Embryonic facial prominence (tissue), 1 donor: ENCODE measurements at regions not wholly inside any gene's neighbourhood (a gene's known extent, or its start where the extent isn't known, plus 50 kb on each side); places are given as distances from the start of the nearest gene placed in this dataset.
A peak's percentile ranks its signal among the peaks of the same experiment; 100 is the strongest.

Experiments
- DNase-seq: peaks from one replicate; pipeline ENCODE4 v3.0.0-alpha.2; 2016; ENCODE audit errors: extremely low spot score

DNA sequence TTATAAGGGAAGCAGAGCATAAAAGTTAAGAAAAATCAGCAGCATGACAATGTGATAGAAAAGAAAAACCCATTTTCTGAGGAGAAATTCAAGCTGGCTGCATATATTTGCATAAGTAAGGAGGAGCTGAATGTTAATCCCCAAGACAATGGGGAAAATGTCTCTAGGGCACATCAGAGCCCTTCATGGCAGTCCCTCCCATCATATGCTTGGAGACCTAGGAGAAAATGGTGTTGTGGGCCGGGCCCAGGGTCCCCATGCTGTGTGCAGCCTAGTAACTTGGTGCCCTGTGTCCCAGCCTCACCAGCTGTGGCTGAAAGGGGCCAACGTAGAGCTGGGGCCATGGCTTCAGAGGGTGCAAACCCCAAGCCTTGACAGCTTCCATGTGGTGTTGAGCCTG lies 100.6 kb upstream of the PLPPR4 start:
- DNase-seq: no peak

DNA sequence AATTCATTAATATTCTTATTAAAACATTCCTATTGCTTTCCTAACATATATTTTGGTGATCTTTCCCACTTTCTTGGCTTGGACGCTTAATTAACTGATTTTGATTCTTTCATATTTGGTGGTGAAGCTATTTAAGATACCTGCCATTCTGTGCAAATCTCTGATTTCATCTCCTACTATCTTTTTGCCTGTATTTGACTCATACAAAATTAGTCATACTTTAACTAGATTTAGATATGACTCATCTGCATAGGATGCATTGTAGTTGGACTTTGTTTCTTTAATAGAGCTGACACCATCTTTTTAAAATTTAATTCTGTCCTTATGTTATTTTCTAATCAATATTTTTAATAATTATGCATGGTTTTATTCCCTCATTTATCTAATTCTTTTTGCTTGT lies 93.8 kb upstream of the PLPPR4 start:
- no peak for DNase-seq

DNA sequence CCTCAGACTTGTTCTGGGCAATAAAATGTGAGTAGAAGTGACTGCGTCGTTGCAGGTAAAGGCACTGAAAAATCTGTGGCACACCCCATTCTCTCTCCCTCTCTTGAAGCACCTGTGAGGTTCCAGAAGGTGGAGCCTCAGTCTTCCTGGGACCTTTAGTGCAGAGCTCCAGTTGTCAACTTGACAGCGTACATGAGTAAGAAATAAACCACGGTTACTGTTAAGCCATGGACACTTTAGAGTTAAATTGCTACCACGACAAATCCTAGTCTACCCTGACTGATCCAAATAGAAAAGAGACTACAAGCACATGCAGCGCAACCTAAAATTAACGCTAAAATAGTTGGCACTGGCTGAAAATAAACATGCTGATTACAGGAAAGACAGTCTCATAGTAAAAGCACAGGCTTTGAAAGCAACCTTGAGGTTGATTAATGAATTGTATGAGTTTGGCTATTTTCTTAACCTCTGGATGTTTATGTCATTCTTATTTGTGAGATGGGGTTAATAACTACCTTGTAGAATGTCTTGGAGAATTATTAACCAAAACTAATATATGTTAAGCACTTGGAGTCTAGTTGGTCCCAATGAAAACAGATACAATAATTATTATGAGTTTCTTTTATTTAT lies 93.0 kb upstream of the PLPPR4 start:
- DNase-seq: no peak

DNA sequence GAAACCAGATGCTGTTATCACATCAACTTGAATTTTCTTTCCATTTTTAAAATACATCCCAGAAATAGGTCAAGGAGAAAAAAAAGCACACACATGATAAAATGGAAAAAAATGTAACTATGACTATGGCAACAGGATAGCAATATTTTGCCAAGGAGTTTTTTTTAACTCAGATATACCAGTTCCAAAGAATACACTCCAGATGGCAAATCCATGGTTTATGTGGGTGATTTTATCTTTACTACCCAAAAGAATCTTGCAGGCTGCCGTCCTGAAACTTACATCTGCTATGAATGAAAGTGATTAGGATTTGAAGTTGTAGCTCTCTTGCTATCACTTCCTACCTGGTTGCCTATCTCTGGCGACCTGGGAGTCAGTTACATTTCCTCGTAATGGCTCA lies 91.0 kb upstream of the PLPPR4 start:
- DNase-seq: no peak

DNA sequence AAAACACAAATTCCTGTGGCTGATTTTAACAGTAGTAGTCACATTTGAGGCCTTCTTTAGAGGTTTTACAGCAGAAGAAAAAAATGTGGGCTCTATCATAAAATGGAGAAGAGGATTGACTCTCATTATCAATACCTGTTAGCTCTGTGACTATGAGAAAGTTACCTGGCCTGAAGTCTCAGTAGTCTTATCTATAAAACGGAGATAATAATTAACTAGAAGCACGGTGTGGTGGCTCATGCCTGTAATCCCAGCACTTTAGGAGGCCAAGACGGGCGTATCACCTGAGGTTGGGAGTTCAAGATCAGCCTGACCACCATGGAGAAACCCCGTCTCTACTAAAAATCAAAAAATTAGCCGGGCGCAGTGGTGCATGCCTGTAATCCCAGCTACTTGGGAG lies 90.4 kb upstream of the PLPPR4 start:
- DNase-seq: no peak

DNA sequence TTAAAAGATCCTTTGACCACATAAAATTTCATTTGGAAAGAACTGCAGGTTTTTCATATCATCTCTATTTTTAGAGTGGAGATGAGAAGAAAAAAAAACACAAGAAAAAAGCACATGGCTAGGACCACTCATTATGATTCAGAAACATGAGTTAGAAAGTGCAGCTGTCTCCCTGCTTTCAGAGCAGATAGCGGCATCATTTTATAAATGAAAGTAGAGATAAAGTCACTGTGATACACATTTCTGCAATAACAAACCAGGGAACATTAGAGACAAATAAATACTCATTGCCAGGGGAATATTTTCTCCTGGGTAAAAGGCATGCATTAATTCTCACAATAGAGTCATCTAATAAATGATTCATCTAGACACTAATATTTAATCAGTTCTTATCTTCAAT lies 87.5 kb upstream of the PLPPR4 start:
- no peak for DNase-seq

DNA sequence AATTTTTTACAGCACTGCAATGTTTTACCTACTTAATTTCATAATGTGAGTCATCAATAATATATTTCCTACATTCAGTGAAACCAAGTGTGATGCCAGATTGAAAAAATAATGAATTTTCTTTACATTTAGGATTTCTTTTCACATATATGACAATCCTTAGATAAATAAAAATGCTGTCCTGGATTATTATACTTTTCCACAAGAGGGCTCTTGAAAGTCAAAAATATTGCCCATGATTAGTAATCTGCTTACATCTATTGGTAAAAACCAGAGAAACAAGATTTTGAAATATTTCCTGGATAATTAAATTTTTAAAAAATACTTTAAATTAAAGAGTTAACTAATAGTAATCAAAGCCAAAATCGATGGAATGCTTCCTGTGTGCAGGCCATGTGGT lies 86.8 kb upstream of the PLPPR4 start:
- DNase-seq: no peak

DNA sequence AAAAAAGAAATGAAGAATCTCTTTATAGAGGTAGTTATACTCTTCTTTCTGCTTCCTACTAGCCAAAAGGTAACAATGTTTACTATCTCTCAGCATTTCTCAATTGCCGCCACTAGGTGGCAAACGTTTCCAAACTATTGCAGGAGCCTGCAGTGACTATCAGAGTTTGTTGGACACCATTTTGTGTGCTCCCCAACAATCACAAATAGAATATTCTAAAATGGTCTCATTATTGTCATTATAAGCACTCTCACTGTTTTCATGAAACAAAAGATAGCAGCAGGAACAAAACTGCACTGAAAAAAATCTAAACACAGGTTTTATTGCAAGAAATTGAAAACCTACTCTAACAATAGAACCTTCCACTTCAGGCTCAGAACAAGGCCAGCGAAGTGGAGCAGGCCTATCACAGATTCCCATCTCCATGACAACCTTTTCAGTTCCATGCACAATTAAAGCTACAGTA lies 83.9 kb upstream of the PLPPR4 start:
- DNase-seq: peak; percentile 71

DNA sequence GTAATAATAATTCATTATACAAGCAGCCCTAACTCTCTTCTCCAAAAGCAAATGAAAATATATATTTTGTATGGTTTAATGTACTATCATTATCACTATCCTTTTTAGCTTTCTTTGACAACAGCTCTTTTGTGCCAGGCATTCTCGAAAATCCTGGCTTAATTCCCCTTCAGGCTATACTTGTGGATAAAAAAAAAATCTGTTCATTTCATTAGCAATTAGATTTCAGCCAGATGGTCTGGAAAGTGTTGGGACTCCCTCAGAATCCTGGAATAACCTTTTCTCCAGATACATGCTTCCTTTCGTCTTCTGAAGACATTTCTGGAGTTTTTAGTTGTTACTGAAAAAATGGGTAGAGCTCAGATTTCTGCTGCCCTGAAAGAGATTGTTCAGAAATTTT lies 83.4 kb upstream of the PLPPR4 start:
- DNase-seq: no peak

DNA sequence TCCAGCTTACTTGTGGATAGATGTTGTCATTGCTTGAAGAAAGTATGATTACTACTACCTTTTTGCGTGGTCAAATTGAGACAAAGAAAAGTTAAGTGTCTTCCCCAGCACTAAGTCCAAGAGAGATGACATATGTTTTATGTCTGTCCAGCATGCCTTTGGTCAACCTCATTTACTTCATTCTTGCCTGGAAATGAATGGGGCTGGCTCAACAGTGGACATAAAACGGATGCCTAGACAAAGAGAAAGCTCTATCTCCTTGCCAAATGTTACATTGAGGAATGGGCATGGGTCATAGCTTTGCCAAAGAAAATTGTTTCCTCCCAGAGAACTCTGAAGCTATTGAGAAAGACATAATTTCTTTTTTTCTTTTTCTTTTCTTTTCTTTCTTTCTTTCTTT lies 82.4 kb upstream of the PLPPR4 start:
- DNase-seq: no peak

DNA sequence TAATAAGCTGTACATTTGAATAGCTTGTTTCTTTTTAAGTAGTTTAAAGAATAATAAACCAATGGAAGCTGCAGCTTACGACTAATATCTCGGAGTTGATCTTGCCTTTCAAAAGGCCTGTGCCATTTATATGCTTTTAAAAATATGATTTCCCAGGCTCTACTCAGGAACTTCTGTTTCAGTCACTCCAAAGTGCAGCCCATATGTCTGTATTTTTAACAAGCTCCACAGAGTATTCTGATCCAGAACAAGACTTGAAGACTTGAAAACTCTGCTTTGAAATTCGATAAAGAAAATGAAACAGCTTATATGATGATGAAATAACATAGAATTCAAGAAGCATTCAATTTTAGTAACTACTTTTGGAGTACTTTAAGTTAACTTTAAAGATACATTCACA lies 79.1 kb upstream of the PLPPR4 start:
- DNase-seq: no peak

DNA sequence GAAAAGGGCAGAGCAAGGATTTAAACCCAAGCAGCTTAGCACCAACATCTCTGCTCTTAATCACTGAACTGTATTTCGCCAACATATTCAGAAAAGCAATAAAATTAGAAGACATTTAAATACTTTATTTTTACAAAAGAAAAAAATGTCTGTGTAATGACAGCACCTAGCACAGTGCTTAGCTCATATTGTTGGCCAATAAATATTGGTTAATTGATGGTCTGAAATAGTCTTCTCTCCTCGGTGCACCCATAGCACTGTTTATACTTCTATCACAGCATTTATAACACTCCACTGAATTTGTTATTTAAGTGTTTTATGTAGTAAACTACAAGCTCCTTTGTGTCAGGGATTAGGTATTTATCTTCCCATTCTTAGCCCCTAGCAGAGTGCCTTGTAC lies 70.9 kb upstream of the PLPPR4 start:
- DNase-seq: no peak

DNA sequence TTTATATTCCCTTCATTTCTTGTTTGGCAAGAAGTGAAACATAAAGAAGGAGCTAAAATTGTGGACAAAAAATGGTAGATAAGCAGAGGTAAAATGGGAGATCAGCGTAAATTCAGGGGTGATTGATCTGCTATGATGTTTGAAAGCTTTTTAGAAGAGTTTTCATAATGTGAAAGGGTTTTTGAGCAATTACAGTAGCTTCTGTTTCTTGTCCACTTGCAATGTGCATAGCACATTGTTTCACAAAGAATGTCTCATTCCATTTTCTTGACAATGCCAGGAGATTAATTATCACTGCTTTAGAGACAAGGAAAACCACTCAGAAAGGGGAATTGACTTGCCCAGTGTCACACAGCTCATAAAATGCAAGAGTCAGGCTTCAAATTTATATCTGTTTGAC lies 65.9 kb upstream of the PLPPR4 start:
- DNase-seq: no peak

DNA sequence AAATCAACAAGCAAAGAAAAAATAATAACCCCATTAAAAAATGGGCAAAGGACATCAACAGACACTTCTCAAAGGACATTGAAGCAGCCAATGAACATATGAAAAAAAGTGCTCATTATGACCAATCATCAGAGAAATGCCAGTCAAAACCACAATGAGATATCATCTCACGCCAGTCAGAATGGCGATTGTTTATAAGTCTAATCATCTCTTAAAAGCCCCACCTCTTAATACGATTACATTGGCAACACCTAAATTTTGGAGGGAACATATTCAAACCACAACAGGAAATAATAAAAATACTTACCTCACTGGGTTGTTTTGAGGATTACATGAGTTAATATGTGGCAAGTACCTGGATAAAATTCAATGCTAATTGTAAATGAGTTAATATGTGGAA lies 57.1 kb upstream of the PLPPR4 start:
- no peak for DNase-seq
